K562 (cell line): ENCODE measurements at regions not wholly inside any gene's neighbourhood (a gene's known extent, or its start where the extent isn't known, plus 50 kb on each side); places are given as distances from the start of the nearest gene placed in this dataset.

Experiments
- ATAC-seq: fragments of 200-7000 bp; cut with Tn5 transposase; 3 replicates; pipeline ENCODE4 v1.9.1; 2020; ENCODE audit warnings: moderate library complexity
- BruUV-seq: library from RNA; stranded (reverse); fragments of 400-500 nt; replicated peaks from 2 replicates; lab custom pipeline; 2021; lab: Mats Ljungman, UMichigan
- CTCF ChIA-PET: fragments of 300-600 bp; formaldehyde crosslinking; extraction: SDS; loops from one replicate; lab custom pipeline; 2021; ENCODE audit warnings: low intra/inter-chr PET ratio; lab: Yijun Ruan, JAX
- POLR2A ChIA-PET: fragments of 300-600, 350-650 bp; sonication (Branson Sonifier 250); formaldehyde crosslinking; extraction: SDS; loops from one replicate; lab custom pipeline; 2021; ENCODE audit warnings: antibody characterized with exemption, inconsistent platforms; lab: Yijun Ruan, JAX
- DNase-seq, 4 experiments: peaks; one replicate each; pipeline versions ENCODE4 v3.0.0 to v3.0.0-alpha.2; 2011 to 2018; ENCODE audit warnings: low spot score in 3 of 4, mixed read lengths in 3 of 4; ENCODE audit errors: extremely low read depth in 1 of 4
- FAIRE-seq: peaks from 2 replicates; lab custom pipeline; 2011; peaks lifted over from hg19 to GRCh38; lab: Jason Lieb, UNC
- H2AFZ ChIP-seq: 2 replicates; pipeline ENCODE4 v1.6.0; 2011; ENCODE audit warnings: low read depth, low read length, control low read depth, inconsistent platforms
- H3K27ac ChIP-seq: fragments of 200-600 bp; 3 replicates; pipeline ENCODE4 v1.8.0; 2011; ENCODE audit warnings: low read depth, mild to moderate bottlenecking, control low read depth, inconsistent platforms, low read length, moderate library complexity, mixed read lengths; ENCODE audit errors: extremely low read depth
- H3K27me3 ChIP-seq, 2 experiments: fragments of 300-600 bp in 1 of 2; 2 replicates in 1 of 2; 3 replicates in 1 of 2; pipeline versions ENCODE4 v1.6.0 to v1.8.0; 2011; ENCODE audit warnings: inconsistent platforms in 2 of 2, low read length in 2 of 2, mild to moderate bottlenecking in 1 of 2, mixed read lengths in 1 of 2, moderate library complexity in 1 of 2; ENCODE audit not compliant: control insufficient read depth in 2 of 2, insufficient read depth in 2 of 2
- H3K36me3 ChIP-seq: fragments of 300-600 bp; 3 replicates; pipeline ENCODE4 v1.8.0; 2011; ENCODE audit warnings: mild to moderate bottlenecking, low read length, inconsistent platforms; ENCODE audit not compliant: control insufficient read depth, insufficient read depth
- H3K4me1 ChIP-seq, 2 experiments: fragments of 200-600 bp in 1 of 2; replicated peaks in 1 of 2; 2 replicates in 1 of 2; 3 replicates in 1 of 2; pipeline versions ENCODE4 v1.5.1 to v1.8.0; 2011; ENCODE audit warnings: inconsistent platforms in 2 of 2, low read length in 2 of 2, mild to moderate bottlenecking in 1 of 2, mixed read lengths in 1 of 2, moderate library complexity in 1 of 2; ENCODE audit not compliant: control insufficient read depth in 2 of 2, insufficient read depth in 2 of 2
- H3K4me2 ChIP-seq: 2 replicates; pipeline ENCODE4 v1.6.1; 2011; ENCODE audit warnings: low read length, control low read depth, inconsistent platforms, mixed read lengths; ENCODE audit not compliant: insufficient read depth
- H3K4me3 ChIP-seq: fragments of 200-600 bp; sonication (generic), shearing (Covaris generic); 2 replicates; pipeline ENCODE4 v1.5.1; 2016; ENCODE audit warnings: control low read depth, inconsistent platforms
- H3K79me2 ChIP-seq: fragments of 200-600 bp; 3 replicates; pipeline ENCODE4 v1.8.0; 2011; ENCODE audit warnings: low read length, inconsistent platforms; ENCODE audit not compliant: control insufficient read depth, insufficient read depth
- H3K9ac ChIP-seq, 2 experiments: 2 replicates each; pipeline versions ENCODE4 v1.6.0 to v1.6.1; 2011; ENCODE audit warnings: low read depth in 2 of 2, low read length in 2 of 2, control low read depth in 1 of 2, inconsistent platforms in 1 of 2, mild to moderate bottlenecking in 1 of 2, mixed read lengths in 1 of 2; ENCODE audit not compliant: insufficient read depth in 1 of 2
- H3K9me1 ChIP-seq: one replicate; pipeline ENCODE4 v1.6.0; 2011; ENCODE audit warnings: inconsistent platforms, mild to moderate bottlenecking, low read length, moderate library complexity; ENCODE audit not compliant: control insufficient read depth, insufficient read depth
- H3K9me3 ChIP-seq: replicated peaks from 2 replicates; pipeline ENCODE4 v1.5.1; 2011; ENCODE audit warnings: low read depth, low read length, inconsistent platforms; ENCODE audit not compliant: control insufficient read depth, insufficient read depth
- H4K20me1 ChIP-seq: replicated peaks from 2 replicates; pipeline ENCODE4 v1.6.1; 2011; ENCODE audit warnings: low read length, inconsistent platforms, mixed read lengths; ENCODE audit not compliant: control insufficient read depth, insufficient read depth
- GATAD2B ChIP-seq: fragments of 450-650 bp; IDR thresholded peaks from 2 replicates; pipeline ENCODE4 v1.6.1; 2017; ENCODE audit warnings: mild to moderate bottlenecking, borderline replicate concordance
- HBP1 ChIP-seq: fragments of 450-650 bp; formaldehyde crosslinking; IDR thresholded peaks from 2 replicates; pipeline ENCODE4 v1.4.0; 2022; ENCODE audit warnings: missing genetic modification characterization
- HMGN3 ChIP-seq: IDR thresholded peaks from 2 replicates; pipeline ENCODE4 v1.6.1; 2011; ENCODE audit warnings: borderline replicate concordance, low read depth, mild to moderate bottlenecking, mixed read lengths, low read length; ENCODE audit not compliant: insufficient read length; ENCODE audit errors: extremely low read depth
- MEF2D ChIP-seq: conservative IDR thresholded peaks from 2 replicates; pipeline ENCODE4 v1.6.1; 2016; ENCODE audit warnings: low read depth, missing genetic modification characterization, missing compliant biosample characterization
- MEIS2 ChIP-seq: fragments of 450-650 bp; IDR thresholded peaks from 2 replicates; pipeline ENCODE4 v1.6.1; 2014; ENCODE audit warnings: mild to moderate bottlenecking; ENCODE audit not compliant: partially characterized antibody
- MTF1 ChIP-seq: fragments of 250-450 bp; sonication (Bioruptor Pico); IDR thresholded peaks from 2 replicates; pipeline ENCODE4 v1.9.0; 2021; ENCODE audit warnings: moderate library complexity, mild to moderate bottlenecking, inconsistent platforms, borderline replicate concordance
- MYC ChIP-seq, 2 experiments: fragments of 250-450 bp in 1 of 2; sonication (Bioruptor Pico) in 1 of 2; IDR thresholded peaks; 2 replicates each; pipeline versions ENCODE4 v1.5.1 to v1.6.1; 2012 to 2021; ENCODE audit warnings: low read depth in 2 of 2, borderline replicate concordance in 1 of 2, improper control_type of control experiment in 1 of 2, low read length in 1 of 2, mild to moderate bottlenecking in 1 of 2, moderate library complexity in 1 of 2
- NCOA1 ChIP-seq: fragments of 450-650 bp; IDR thresholded peaks from 2 replicates; pipeline ENCODE4 v1.6.1; 2016; ENCODE audit warnings: low read depth
- PML ChIP-seq: IDR thresholded peaks from 2 replicates; pipeline ENCODE4 v1.6.1; 2012; ENCODE audit warnings: low read length, inconsistent platforms
- SIN3A ChIP-seq, 2 experiments: fragments of 150-350 bp in 1 of 2; IDR thresholded peaks; 2 replicates each; pipeline ENCODE4 v1.6.1; 2011 to 2016; ENCODE audit warnings: borderline replicate concordance in 2 of 2, low read depth in 2 of 2, low read length in 2 of 2, mild to moderate bottlenecking in 2 of 2, moderate library complexity in 2 of 2; ENCODE audit not compliant: control insufficient read depth in 1 of 2
- SP1 ChIP-seq: sonication (generic); formaldehyde crosslinking; IDR thresholded peaks from 2 replicates; pipeline ENCODE4 v1.8.1; 2022; ENCODE audit warnings: mild to moderate bottlenecking, missing genetic modification reagents
- SRSF7 ChIP-seq: fragments of 200-400 bp; formaldehyde crosslinking; optimal IDR thresholded peaks from 2 replicates; pipeline ENCODE3; 2017; ENCODE audit warnings: mild to moderate bottlenecking, low read depth, low read length
- TSC22D4 ChIP-seq: fragments of 450-650 bp; IDR thresholded peaks from 2 replicates; pipeline ENCODE4 v1.6.1; 2016; ENCODE audit warnings: missing genetic modification characterization, missing biosample characterization, control low read depth
- ZNF184 ChIP-seq: sonication (generic); formaldehyde crosslinking; IDR thresholded peaks from 2 replicates; pipeline ENCODE4 v1.5.0; 2020; ENCODE audit warnings: missing genetic modification reagents
- ZNF57 ChIP-seq: fragments of 450-650 bp; formaldehyde crosslinking; IDR thresholded peaks from 2 replicates; pipeline ENCODE4 v1.4.0; 2020; ENCODE audit warnings: mild to moderate bottlenecking, moderate library complexity
- ZNF778 ChIP-seq: fragments of 450-650 bp; formaldehyde crosslinking; IDR thresholded peaks from 2 replicates; pipeline ENCODE4 v1.4.0; 2020; ENCODE audit warnings: mild to moderate bottlenecking, moderate library complexity
- WGBS: fragments of 100-300 bp; shearing (Covaris generic); methylation state at CpG from one replicate; pipeline ENCODE4 v1.1.6; 2016; ENCODE audit warnings: low coverage, mixed read lengths; ENCODE audit not compliant: insufficient coverage; ENCODE audit errors: missing lambda C conversion rate; 5-methylcytosine and 5-hydroxymethylcytosine counted together
- in situ Hi-C: fragments of 300-500 bp; cut with MboI; formaldehyde crosslinking; loops from 4 replicates; pipeline ENCODE4 v1.15.0; 2018; ENCODE audit warnings: inconsistent platforms, mixed read lengths
- intact Hi-C: fragments of 100-400 bp; cut with micrococcal nuclease; formaldehyde crosslinking; loops from 2 replicates; pipeline ENCODE4 v1.14.2; 2022

GRCh38 chr5:60377826-60378225 lies 322.1 kb downstream of the DEPDC1B start:
- BruUV-seq: no TSS peak
- WGBS: 0% methylated on average over 1 of the region's 1 CpG
- H3K79me2 ChIP-seq: no peaks in the 10 kb centered on the region
- no peaks in the 10 kb centered on the region for H4K20me1 ChIP-seq
- H3K9ac ChIP-seq: no peak overlapping the region
- ATAC-seq (no peak), FAIRE-seq (no peak), DNase-seq (no peak)
- H3K9me3 ChIP-seq: no peaks in the 10 kb centered on the region
- CTCF ChIA-PET: no interaction called here
- no peaks in the 10 kb centered on the region for H3K4me1 ChIP-seq
- POLR2A ChIA-PET: no interaction called here
- H3K27me3 ChIP-seq: no peaks in the 10 kb centered on the region
- no peak overlapping the region for H3K4me2 ChIP-seq
- in situ Hi-C loops (no loop called here), intact Hi-C loops (no loop called here)
- no peak overlapping the region for H3K27ac ChIP-seq
- H2AFZ ChIP-seq: no peak overlapping the region
- TF ChIP-seq TSC22D4 (tag) (no peak), MEIS2 (no peak), SIN3A (IDR thresholded peaks at IDR 0.05; ENCODE audit: borderline replicate concordance in 2 of 2, control insufficient read depth in 1 of 2, low read depth in 2 of 2, low read length in 2 of 2) (no peak), PML (no peak), MYC (IDR thresholded peaks at IDR 0.05; ENCODE audit: low read depth, low read length) (no peak), MYC (CRISPR knock-in tag; IDR thresholded peaks at IDR 0.05; ENCODE audit: borderline replicate concordance, low read depth) (no peak), HMGN3 (no peak), NCOA1 (no peak), MEF2D (tag) (no peak), ZNF184 (no peak), GATAD2B (no peak), SP1 (no peak), HBP1 (no peak), MTF1 (CRISPR knock-in tag) (no peak), SRSF7 (no peak), ZNF778 (CRISPR knock-in tag) (no peak), ZNF57 (CRISPR knock-in tag) (no peak)
- no peaks in the 10 kb centered on the region for H3K36me3 ChIP-seq
- H3K9me1 ChIP-seq: no peaks in the 10 kb centered on the region
- no peak overlapping the region for H3K4me3 ChIP-seq
